Vagina (tissue), 2 donors: ENCODE measurements at regions not wholly inside any gene's neighbourhood (a gene's known extent, or its start where the extent isn't known, plus 50 kb on each side); places are given as distances from the start of the nearest gene placed in this dataset.

Source experiments
- POLR2A ChIP-seq, 2 donors: fragments of 450-650 bp; IDR thresholded peaks; one replicate each; pipeline ENCODE4 v1.6.1; 2017; ENCODE audit warnings: antibody characterized with exemption in 2 of 2, mild to moderate bottlenecking in 2 of 2, moderate library complexity in 2 of 2
- TF ChIP-seq, protein P1 (sequence below), 3 experiments: fragments of 450-650 bp in 2 of 3; fragments of 200-600 bp in 1 of 3; sonication (generic) in 1 of 3; IDR thresholded peaks; one replicate each; pipeline ENCODE4 v1.5.1; 2017 to 2019; ENCODE audit warnings: antibody characterized with exemption in 3 of 3, mild to moderate bottlenecking in 2 of 3, moderate library complexity in 2 of 3

DNA sequence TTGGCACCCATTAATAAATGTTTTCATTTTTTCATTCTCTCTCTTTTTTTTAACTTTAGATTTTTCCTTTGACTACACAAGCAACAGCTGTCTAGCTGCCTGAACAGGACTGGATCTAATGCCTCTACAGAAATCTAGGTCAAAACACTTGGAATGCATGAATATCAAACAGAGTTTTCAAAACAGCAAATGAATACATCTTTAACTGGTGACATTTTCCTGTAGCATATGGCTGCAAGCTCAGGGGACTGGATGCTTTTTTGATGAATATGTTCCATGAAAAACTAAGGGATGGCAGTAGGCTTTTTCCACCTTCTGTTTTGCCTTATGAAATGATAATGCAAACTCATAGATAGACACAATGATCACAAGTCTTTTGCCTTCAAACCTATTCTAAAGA lies 661.7 kb downstream of the MCTP2 start:
- no peak for TF ChIP-seq POLR2A (IDR thresholded peaks at IDR 0.05)
- TF ChIP-seq, protein P1, sequence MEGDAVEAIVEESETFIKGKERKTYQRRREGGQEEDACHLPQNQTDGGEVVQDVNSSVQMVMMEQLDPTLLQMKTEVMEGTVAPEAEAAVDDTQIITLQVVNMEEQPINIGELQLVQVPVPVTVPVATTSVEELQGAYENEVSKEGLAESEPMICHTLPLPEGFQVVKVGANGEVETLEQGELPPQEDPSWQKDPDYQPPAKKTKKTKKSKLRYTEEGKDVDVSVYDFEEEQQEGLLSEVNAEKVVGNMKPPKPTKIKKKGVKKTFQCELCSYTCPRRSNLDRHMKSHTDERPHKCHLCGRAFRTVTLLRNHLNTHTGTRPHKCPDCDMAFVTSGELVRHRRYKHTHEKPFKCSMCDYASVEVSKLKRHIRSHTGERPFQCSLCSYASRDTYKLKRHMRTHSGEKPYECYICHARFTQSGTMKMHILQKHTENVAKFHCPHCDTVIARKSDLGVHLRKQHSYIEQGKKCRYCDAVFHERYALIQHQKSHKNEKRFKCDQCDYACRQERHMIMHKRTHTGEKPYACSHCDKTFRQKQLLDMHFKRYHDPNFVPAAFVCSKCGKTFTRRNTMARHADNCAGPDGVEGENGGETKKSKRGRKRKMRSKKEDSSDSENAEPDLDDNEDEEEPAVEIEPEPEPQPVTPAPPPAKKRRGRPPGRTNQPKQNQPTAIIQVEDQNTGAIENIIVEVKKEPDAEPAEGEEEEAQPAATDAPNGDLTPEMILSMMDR (IDR thresholded peaks at IDR 0.05), result no peak
